GM19397 (cell line): ENCODE measurements at regions not wholly inside any gene's neighbourhood (a gene's known extent, or its start where the extent isn't known, plus 50 kb on each side); places are given as distances from the start of the nearest gene placed in this dataset.
"Not testable (repeated sequence)": the region's sequence is repeated elsewhere in the genome, so short reads cannot be mapped to it uniquely, and the experiment has no call there.

Source experiments
- ATAC-seq: cut with Tn5 transposase; IDR thresholded peaks from one replicate; pipeline ENCODE4 v1.9.1; 2021; ENCODE audit warnings: mild to moderate bottlenecking, moderate library complexity; ENCODE audit not compliant: unreplicated experiment

DNA sequence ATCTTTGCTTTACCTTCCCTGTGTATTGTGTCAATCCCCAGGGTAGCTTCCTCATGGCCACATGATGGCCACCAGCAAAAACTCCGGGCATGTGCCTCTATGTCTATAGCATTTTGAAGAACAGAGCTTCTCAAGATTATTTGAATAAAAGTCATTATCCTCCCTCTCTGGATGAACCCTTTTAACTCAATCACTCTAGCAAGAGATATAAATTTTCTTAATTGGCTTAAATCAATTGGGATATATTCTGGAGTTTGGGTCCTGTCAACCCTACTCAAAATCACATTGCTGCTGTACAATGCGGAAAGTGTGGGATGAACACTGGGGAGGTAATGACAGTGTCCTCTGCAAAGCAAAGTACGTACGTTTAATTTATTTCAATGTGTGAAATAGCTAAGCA is 370.6 kb upstream of the LRRC3B start:
- no peak for ATAC-seq

DNA sequence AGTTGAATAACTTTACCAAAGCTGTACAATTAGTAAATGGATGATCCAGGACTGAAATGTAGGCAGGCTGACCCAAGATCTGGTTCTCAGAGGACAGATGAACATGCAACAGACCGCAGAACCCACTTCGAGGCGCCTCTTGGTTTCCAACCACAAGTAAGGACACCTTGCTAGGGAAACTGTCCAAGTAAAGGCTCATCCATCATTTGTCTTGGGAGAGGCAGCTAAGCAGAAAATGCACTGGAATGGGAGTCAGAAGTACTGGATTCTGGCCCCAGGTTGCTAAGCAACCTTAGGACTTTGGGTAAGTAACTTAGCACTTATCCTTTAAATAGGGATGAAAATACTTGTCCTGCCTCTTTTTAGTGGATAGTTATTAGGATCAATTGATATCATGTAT is 366.3 kb upstream of the LRRC3B start:
- ATAC-seq, result no peak

DNA sequence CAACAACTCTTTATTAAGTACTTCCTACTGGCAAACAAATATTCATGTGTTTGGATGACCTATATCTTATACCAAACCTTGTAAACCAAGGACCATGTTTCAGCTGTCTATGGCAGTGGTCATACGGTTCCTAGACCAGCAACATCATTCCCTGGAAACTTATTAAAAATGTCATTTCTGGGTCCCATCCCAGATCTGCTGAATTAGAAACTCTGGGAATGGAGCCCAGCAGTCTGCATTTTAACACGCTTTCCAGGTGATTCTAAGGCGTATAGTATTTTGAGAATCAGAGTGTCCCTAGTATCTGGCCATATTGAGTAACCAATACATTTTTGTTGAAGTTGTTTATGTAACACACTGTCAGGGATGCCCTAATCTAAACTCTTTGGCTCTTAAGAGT is 363.4 kb upstream of the LRRC3B start:
- no peak for ATAC-seq

DNA sequence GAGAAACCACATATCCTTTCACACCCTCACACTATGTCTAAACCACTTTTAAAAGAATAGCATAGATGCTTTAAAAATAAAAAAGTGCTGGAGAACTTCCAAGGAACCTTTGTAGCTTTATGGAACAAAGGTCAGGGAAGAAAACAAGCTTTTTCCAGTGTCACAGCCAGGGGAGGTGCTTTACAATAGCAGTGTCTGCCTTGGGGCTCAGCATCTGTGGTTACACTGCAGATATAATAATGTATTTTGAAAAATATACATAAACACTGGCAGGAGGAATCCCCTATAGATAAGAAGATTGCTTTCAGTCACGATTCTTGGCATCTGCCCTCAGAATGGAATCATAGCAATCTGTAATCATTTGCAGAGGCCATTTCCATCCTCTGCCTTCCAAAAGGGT is 362.4 kb upstream of the LRRC3B start:
- no peak for ATAC-seq

DNA sequence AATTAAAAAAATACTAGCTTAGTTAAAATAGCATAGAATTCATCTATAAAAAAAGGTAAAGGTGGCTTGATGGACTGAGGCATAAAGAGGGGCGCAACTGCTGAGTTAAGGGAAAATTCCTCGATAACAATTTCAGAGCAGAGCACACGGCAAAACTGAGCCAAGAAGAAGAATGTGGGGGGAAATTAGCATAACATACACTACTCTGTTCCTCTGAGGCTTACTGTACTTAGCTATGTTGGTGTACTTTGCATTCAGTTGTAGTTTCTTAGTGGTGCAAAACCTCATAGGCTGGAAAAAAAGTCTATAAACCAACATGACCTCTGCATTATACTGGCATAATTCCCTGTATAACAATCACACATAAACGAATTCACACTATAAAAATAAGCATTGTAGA is 357.9 kb upstream of the LRRC3B start:
- ATAC-seq, result no peak

DNA sequence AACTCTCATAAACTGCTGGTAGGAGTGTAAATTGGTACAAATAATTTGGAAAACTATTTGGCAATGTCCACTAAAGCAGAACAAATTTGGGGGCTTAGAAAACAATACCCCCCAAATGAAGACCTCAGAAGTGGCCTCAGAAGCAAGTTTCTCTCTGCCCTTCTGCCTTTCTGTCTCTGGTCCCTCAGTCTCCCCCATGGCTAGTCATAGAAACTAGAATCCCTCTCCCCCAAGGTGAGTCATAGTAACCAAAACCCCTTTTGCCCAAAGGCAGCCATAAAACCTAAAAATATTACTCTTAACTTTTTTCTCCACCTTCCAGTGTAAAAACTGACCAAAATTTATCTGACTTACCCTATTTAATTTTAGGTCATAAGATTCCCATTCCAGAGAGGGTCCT is 350.7 kb upstream of the LRRC3B start:
- no peak for ATAC-seq

DNA sequence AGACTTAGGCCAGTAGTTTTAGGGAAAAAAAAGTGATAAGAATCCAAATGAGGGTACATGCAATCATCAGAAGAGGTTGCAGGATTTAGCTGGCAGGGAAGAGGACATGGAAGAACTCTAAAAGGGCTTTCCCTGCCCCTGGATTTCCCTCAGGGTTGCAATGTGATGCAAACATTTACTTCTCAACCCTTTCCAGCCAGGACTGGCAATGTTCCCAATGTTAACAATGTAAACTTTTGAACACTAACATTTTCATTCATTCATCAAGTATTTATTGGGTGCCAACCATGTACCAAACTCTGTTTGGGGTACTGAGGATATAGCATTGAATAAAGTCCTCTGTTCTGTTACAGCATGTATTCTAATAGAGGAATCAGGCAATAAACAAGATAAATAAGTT is 349.4 kb upstream of the LRRC3B start:
- ATAC-seq, result no peak

DNA sequence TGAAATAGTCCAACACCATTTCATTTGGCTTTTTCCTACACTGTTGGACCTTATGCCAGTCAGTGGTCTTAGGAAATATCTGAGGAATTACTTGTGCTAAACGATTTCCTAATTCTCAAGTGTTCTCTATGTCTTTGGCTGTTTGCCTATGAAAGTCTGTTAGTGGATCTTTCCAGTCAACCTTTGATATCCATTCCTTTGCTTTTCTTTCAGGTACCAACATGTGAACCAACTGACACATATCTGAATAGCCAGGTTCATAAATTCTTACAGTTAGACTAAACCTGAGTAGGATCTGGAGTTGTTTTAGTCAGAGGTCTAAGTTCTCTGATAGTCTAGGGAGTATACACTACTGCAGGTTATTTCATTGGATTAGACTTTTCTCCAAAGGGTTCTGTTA is 343.5 kb upstream of the LRRC3B start:
- no peak for ATAC-seq

DNA sequence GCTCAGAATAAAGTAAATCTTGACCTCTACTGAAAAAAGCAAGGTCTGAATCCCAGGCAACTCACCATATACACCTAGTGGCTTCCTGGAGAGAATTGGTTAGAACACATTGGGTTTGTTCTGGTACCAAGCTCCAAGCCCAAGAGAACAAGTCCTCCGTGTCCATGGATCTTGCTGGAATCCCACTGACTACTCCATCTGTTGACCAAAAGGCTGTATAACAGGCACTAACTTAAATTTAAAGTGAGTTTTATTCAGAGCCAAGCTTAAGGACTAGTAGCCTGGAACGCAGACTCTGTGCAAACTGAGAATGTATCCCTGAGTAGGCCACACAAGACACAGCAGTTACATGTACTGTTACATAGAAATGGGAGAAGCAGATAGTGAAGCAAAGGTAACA is 342.1 kb upstream of the LRRC3B start:
- ATAC-seq, result no peak

DNA sequence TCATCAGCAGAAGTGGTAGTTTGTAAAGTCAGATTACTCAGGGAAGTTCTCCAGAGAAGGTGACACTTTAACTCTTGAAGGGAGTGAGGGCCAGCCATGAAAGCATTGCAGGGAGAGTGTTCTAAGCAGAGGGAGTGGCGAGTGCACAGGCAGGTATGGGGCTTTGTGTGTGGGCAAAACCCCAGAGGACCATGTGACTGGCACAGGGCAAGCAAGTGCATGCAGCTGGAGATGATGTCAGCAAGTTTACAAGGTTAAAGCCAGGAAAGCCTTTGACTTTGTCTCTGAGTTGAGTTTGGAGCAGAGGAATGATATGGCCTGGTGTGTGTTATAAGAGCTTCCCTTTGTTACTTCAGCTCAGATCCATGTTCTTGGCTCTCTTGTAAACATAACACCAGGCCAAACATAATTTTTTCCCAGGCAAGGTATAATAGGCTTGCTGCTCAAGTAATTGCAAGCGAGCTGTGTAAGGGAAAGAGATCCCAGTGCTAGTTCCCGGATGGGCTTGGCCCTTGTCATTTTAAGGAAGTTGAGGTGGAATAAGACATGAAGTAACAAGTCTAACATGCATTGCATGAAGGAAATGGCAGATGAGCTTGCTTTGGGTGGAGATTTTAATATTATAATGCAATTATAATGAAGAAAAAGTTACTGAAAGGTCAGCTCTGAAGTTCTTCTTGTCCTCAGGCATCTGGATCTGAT is 341.1 kb upstream of the LRRC3B start:
- ATAC-seq, result no peak

DNA sequence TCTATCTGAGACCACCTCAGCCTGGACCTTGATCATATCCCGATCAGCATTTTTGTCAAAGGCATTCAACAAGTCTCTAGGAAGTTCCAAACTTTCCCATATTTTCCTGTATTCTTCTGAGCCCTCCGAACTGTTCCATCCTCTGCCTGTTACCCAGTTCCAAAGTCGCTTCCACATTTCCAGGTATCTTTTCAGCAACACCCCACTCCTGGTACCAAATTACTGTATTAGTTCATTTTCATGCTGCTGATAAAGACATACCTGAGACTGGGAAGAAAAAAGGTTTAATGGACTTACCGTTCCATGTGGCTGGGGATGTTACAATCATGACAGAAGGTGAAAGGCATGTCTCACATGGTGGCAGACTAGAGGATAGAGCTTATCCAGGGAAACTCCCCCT is 338.1 kb upstream of the LRRC3B start:
- ATAC-seq, result not testable (repeated sequence)

DNA sequence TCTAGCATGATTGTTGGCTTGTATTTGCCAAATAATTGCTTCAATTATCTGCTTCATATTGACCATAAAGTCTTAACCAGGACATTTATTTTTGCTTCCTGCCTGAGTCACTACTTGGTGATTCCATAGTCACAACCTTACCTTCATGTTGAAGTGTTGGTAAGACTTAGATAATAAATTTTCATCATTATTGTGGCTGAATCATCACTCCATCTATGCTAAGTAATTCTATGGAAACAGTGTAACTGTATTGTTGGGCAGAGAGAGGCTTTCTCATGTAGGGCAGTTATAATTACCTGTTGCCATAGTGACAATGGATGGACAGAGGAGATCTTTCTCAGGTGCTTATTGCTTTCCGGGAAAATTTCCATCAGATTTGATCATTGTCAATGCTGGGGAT is 330.7 kb upstream of the LRRC3B start:
- no peak for ATAC-seq

DNA sequence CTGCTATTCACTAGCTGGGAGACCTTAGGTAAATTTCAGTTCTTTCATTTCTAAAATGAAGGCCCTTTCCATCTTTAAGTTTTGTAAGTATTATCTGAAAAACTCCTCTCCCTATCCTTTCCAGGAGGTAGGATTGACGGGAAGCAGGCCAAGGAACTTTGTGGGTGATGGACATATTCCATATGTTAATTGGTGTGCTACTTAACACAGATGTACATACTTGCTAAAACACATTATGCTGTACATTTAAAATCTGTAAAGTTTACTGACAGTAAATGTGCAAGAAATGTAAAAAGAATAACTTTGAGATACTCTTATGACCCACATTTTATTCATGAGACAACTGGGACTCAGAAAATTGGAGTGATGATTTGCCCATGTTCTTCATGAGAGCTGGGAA is 329.8 kb upstream of the LRRC3B start:
- no peak for ATAC-seq

DNA sequence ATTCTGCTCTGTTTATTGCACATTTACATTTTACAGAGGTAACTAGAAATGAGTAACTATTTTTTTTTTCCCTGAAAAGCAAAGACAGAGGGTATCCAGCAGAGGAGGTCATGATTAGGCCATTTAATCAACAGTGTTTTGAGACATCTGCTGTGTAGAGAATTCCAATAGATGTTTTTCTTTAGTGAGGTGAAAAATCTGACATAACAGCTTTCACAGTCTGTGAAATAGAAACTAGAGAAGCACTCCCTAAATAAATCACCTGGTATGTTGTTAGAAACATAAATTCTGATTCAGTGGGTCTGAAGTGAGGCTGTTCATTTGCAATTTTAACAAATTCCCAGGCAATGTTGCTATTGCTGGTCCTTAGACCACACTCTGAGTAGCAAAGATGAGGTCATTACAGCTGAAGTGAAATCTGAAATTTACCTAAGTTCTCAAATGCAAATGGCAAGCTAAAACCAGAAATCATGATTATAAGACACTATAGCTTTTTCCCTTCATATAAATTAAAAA is 329.2 kb upstream of the LRRC3B start:
- ATAC-seq, result no peak

DNA sequence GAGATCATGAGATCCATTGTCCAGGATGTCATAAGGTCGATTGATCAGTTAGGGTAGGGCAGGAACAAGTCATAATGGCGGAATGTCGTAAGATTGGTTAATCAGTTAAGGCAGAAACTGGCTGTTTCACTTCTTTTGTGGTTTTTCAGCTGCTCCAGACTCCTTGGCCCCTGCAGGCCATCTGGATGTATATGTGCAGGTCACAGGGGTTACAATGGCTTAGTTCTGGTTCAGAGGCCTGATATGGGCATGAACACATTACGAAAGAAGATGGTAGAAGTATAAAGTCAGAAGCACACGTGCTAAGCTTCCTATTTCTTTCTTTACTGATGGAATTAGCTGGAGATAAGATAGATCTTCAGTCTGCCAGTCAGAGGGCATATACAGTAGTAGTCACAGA is 315.4 kb upstream of the LRRC3B start:
- no peak for ATAC-seq

DNA sequence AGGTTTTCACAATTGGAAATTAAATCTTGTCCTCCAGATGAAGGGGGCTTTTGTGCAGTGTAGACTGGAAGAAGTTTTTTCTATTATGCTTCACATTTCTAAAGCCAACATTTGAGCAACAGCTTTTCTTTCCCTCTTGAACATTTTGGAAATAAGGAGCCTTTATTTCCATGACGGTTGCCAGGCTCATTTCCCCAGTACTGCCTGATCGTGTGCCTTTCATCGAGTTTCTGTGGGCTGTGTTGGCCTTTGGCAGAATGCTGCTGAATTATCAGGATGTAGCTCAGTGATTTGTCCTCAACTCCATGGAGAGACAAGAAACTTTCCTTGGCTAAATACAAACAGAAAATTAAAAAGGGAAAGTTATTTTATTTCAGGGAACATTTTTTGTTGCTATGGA is 314.8 kb upstream of the LRRC3B start:
- ATAC-seq, result no peak

DNA sequence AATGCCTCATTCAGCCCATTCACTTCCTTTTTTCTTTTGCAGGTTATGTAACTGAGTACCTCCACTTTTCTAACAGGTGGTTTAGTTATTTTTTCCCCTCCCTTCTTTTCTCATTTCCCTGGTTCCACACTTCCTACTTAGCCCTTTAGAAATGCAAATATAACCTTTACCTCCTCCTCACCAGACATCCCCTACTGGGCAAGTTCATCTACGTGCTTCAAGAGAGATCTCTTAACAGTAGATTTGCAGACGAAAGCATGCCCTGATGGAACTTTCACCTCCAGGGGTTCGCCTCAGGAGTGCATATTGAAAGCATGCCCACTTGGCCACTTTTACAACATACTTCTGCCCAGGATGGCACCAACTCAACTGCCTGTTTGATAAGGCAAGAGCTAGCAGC is 314.1 kb upstream of the LRRC3B start:
- ATAC-seq, result no peak

DNA sequence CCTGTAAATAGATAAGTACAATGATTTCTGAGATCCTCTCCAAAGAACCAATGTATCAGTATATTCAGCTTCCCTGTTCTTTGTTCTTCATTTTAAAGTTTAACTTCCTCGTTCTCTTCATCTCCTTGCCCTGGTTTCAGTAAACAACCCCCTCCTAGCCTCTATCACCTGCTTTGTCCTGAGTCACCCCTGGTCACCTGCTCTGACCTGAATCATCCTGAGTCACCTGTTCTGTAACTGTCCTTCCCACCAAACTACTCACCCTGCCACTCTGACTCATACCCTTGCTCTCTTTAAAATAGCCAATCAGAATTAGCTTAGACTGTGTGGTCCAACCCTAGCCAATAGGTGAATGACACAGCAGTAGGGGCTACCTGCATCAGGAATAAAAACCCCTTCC is 313.0 kb upstream of the LRRC3B start:
- not testable (repeated sequence) for ATAC-seq

DNA sequence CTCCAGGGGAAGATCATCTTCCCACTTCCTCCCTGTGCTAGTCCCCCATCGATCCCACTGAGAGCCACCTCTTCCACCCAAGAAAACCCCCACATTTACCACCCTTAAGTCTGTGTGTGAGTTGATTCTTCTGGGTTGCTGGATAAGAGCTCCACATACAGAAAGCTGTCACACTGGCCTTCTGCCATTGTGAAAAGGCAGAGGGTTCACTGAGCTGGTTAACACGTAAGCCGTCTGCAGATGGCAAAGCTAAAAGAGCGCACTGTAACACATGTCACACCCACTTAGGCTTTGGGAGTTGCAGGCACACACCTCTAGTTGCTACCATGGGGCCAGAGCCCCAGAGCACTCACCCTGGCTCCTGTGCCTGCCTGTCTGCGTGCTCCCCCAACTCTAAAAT is 309.8 kb upstream of the LRRC3B start:
- ATAC-seq, result no peak

DNA sequence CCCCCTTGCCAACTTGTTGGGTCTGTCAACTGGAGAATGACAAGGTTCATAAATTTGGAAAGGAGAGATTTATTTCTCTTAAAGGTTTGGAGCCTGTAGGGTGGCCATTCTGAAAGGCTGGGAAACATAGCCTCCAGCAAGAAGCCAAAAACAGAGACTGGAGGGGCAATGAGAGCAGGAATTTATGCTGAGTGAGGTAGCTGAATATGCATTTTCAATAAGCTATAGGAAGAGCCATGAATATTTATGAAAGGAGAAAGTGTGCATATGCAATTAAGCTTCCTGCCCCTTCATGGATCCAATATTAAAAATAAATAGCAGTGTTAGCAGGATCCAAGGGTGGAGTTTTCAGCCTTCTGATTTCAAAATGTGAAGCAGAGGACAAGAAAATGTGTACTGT is 306.1 kb upstream of the LRRC3B start:
- ATAC-seq, result no peak

DNA sequence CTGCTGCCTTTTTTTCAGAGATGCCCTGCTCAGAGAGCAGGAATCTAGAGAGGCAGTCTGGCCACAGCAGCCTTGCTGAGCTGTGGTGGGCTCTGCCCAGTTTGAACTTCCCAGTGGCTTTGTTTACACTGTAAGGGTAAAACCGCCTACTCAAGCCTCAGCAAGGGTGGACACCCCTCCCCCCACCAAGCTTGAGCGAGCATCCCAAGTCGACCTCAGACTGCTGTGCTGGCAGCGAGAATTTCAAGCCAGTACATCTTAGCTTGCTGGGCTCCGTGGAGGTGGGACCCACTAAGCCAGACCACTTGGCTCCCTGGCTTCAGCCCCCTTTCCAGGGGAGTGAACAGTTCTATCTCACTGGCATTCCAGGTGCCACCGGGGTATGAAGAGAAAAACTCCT is 298.8 kb upstream of the LRRC3B start:
- ATAC-seq, result not testable (repeated sequence)

DNA sequence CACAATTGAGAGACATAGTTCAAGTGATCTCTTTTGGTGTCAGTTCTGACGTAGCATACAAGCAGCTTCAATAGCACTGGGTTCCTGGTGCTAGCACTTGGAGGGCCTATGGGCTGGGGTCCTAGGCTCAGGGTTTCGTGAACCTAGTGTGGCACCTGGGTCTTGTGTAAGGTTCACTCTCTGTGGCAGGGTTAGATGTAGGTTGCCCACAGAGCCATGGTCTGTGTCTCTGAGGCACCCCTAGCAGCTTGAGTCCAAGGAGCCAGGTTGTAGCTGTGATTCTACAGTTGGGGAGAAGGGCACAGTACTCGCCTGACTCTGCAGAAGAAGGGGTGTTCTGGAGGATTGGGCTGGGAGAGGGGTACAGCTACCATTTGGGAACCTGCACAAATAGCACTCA is 282.6 kb upstream of the LRRC3B start:
- no peak for ATAC-seq

DNA sequence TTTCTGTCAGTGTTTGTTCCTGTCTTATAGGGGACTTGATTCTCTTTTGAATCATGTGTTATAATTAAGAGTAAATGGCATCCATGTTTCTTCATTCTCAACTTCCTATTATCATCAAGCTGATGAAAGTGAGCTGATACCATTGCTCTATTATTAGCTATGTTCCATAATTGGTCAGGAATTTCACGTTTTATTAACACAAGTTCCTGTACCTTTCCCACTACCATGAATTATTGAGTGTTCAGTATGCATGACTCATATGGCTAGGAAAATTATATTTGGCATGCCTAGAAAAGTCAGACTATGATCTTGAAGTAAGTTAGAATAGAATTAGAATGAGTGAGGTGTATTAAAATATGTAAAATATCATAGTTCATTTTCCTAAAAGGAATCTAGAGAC is 278.9 kb upstream of the LRRC3B start:
- ATAC-seq, result no peak
